ENCODE measurements at regions not wholly inside any gene's neighbourhood (a gene's known extent, or its start where the extent isn't known, plus 50 kb on each side); places are given as distances from the start of the nearest gene placed in this dataset.
A peak's percentile ranks its signal among the peaks of the same experiment; 100 is the strongest.

DNA sequence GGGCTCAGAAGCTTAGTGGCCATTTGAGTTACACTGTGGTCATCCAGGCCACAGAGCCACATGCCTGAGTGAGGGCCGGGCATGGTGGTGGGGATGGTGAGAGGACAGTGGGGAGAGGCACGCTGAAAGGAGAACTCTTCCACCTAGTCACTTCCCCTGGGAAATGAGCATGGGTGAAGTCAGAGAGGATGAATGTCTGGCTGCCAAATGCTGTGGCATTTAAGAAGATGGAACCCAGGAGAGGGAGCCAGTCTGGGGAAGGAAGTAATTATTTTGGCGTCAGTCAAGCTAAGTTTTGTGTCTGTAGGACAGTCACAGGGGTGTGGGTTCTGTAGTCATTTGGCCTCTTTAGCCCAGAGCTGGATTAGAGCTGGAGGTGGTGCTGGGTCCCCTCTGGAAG is 86.0 kb upstream of the PODXL start:
- Histone ChIP-seq H4K20me1 (replicated peaks; ENCODE audit: control insufficient read depth, extremely low read depth, insufficient read depth, low read length) (no peaks in the 10 kb centered on the region), H3K79me2 (ENCODE audit: control insufficient read depth, insufficient read depth, low read length) (no peaks in the 10 kb centered on the region), H3K36me3 (ENCODE audit: control insufficient read depth in 2 of 2, extremely low read depth in 1 of 2, insufficient read depth in 2 of 2, low read length in 2 of 2) (no peaks in the 10 kb centered on the region), H3K9ac (replicated peaks; ENCODE audit: extremely low read depth, insufficient read depth, low read length) (no peak overlapping the region), H3K4me1 (ENCODE audit: control insufficient read depth, extremely low read depth, insufficient read depth, low read length) (peaks cover 12% of the 10 kb centered on the region), H2AFZ (ENCODE audit: low read depth, low read length) (peak overlapping the region; percentile 80), H3K27me3 (ENCODE audit: control insufficient read depth in 2 of 2, insufficient read depth in 2 of 2, low read length in 2 of 2) (no peaks in the 10 kb centered on the region), H3K9me1 (replicated peaks; ENCODE audit: control insufficient read depth, extremely low read depth, insufficient read depth, low read length) (no peaks in the 10 kb centered on the region), H3K4me3 (replicated peaks in 1 of 3; ENCODE audit: insufficient read depth in 1 of 3, low read depth in 1 of 3, low read length in 3 of 3) (no peak overlapping the region), H3K4me2 (ENCODE audit: insufficient read depth, low read length) (no peak overlapping the region), H3K9me3 (replicated peaks; ENCODE audit: control insufficient read depth, insufficient read depth, low read length) (no peaks in the 10 kb centered on the region), H3K27ac (ENCODE audit: insufficient read depth, low read depth, low read length) (peak overlapping the region; percentile 53)
- TF ChIP-seq POLR2AphosphoS5 (IDR thresholded peaks at IDR 0.05; ENCODE audit: insufficient read depth, low read depth, low read length): no peak
- no peak for TF ChIP-seq POLR2A (IDR thresholded peaks at IDR 0.05; ENCODE audit: low read depth, low read length)
- no peak for TF ChIP-seq MAX (IDR thresholded peaks at IDR 0.05; ENCODE audit: insufficient read depth, insufficient read length)
- peak; percentile 43 for TF ChIP-seq GATA2 (IDR thresholded peaks at IDR 0.05; ENCODE audit: insufficient read depth, insufficient read length, low read depth, low read length)
- TF ChIP-seq FOS (IDR thresholded peaks at IDR 0.05; ENCODE audit: borderline replicate concordance, insufficient read depth, low read length): peak; percentile 88
- CTCF ChIA-PET: interaction anchor here (0.7 to 2.1 kb wide), 4 partner anchors 11 to 96 kb away, joined by 3 to 9 read pairs (median 4); no protein-coding TSS in a partner anchor
- no TSS peak for BruUV-seq (replicated peaks)
- dilution Hi-C loops (cut with MboI; ENCODE audit: extremely low pct_ligation_motif_present, low sequenced_read_pairs): no loop called here
- intact Hi-C loops (cut with micrococcal nuclease): no loop called here
- peak; percentile 83 for FAIRE-seq
- POLR2A ChIA-PET: no interaction called here
- DNase-seq (ENCODE audit: low read depth, low spot score): peak; percentile 27

DNA sequence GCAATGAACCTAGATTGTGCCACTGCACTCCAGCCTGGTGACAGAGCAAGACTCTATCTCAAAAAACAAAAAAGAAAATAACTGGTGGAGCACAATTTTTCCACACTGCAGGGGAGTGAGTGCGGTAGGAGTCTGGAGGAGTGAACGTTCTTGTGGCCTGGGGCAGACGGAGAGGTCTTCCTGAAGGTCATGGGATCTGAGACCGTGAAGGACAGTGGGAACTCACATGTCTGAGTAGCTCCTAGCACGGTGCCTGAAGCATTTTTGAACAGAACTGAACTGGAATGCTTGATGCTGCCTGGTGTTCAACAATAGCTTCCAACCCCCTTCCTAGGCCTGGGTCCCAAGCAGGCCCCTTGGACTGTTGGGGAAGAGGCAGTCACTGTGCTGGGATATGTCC is 84.3 kb upstream of the PODXL start:
- H3K4me2 ChIP-seq (ENCODE audit: insufficient read depth, low read length): no peak overlapping the region
- H3K79me2 ChIP-seq (ENCODE audit: control insufficient read depth, insufficient read depth, low read length): no peaks in the 10 kb centered on the region
- no peak overlapping the region for H3K27ac ChIP-seq (ENCODE audit: insufficient read depth, low read depth, low read length)
- H3K27me3 ChIP-seq (ENCODE audit: control insufficient read depth in 2 of 2, insufficient read depth in 2 of 2, low read length in 2 of 2): no peaks in the 10 kb centered on the region
- H4K20me1 ChIP-seq (replicated peaks; ENCODE audit: control insufficient read depth, extremely low read depth, insufficient read depth, low read length): no peaks in the 10 kb centered on the region
- POLR2A ChIA-PET: no interaction called here
- H3K9me1 ChIP-seq (replicated peaks; ENCODE audit: control insufficient read depth, extremely low read depth, insufficient read depth, low read length): no peaks in the 10 kb centered on the region
- H3K36me3 ChIP-seq (ENCODE audit: control insufficient read depth in 2 of 2, extremely low read depth in 1 of 2, insufficient read depth in 2 of 2, low read length in 2 of 2): no peaks in the 10 kb centered on the region
- no peaks in the 10 kb centered on the region for H3K9me3 ChIP-seq (replicated peaks; ENCODE audit: control insufficient read depth, insufficient read depth, low read length)
- TF ChIP-seq JUN (IDR thresholded peaks at IDR 0.05; ENCODE audit: borderline replicate concordance, insufficient read depth, insufficient read length, low read depth) (no peak), GATA2 (IDR thresholded peaks at IDR 0.05; ENCODE audit: insufficient read depth, insufficient read length, low read depth, low read length) (no peak), FOS (IDR thresholded peaks at IDR 0.05; ENCODE audit: borderline replicate concordance, insufficient read depth, low read length) (no peak), MAX (IDR thresholded peaks at IDR 0.05; ENCODE audit: insufficient read depth, insufficient read length) (no peak), EZH2 (IDR thresholded peaks at IDR 0.05; ENCODE audit: borderline replicate concordance, low read depth, low read length, severe bottlenecking) (no peak), MYC (IDR thresholded peaks at IDR 0.05; ENCODE audit: low read depth, low read length) (no peak), POLR2AphosphoS5 (IDR thresholded peaks at IDR 0.05; ENCODE audit: insufficient read depth, low read depth, low read length) (no peak)
- TF ChIP-seq, protein P1, sequence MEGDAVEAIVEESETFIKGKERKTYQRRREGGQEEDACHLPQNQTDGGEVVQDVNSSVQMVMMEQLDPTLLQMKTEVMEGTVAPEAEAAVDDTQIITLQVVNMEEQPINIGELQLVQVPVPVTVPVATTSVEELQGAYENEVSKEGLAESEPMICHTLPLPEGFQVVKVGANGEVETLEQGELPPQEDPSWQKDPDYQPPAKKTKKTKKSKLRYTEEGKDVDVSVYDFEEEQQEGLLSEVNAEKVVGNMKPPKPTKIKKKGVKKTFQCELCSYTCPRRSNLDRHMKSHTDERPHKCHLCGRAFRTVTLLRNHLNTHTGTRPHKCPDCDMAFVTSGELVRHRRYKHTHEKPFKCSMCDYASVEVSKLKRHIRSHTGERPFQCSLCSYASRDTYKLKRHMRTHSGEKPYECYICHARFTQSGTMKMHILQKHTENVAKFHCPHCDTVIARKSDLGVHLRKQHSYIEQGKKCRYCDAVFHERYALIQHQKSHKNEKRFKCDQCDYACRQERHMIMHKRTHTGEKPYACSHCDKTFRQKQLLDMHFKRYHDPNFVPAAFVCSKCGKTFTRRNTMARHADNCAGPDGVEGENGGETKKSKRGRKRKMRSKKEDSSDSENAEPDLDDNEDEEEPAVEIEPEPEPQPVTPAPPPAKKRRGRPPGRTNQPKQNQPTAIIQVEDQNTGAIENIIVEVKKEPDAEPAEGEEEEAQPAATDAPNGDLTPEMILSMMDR (IDR thresholded peaks at IDR 0.05; ENCODE audit: extremely low read depth in 1 of 2, insufficient read depth in 1 of 2, low read depth in 1 of 2, low read length in 2 of 2): no peak
- H3K4me3 ChIP-seq (replicated peaks in 1 of 3; ENCODE audit: insufficient read depth in 1 of 3, low read depth in 1 of 3, low read length in 3 of 3): no peak overlapping the region
- dilution Hi-C loops (cut with MboI; ENCODE audit: extremely low pct_ligation_motif_present, low sequenced_read_pairs): no loop called here
- FAIRE-seq (no peak), DNase-seq (ENCODE audit: low read depth, low spot score) (no peak)
- CTCF ChIA-PET: interaction anchor here (0.9 to 1.0 kb wide), 3 partner anchors 11 to 15 kb away, joined by 3 read pairs; no protein-coding TSS in a partner anchor
- intact Hi-C loops (cut with micrococcal nuclease): no loop called here
- no peak overlapping the region for H3K9ac ChIP-seq (replicated peaks; ENCODE audit: extremely low read depth, insufficient read depth, low read length)
- BruUV-seq (replicated peaks): no TSS peak
- no peak overlapping the region for H2AFZ ChIP-seq (ENCODE audit: low read depth, low read length)
- H3K4me1 ChIP-seq (ENCODE audit: control insufficient read depth, extremely low read depth, insufficient read depth, low read length): peaks cover 16% of the 10 kb centered on the region
